K562 (cell line): ENCODE measurements at regions not wholly inside any gene's neighbourhood (a gene's known extent, or its start where the extent isn't known, plus 50 kb on each side); places are given as distances from the start of the nearest gene placed in this dataset.

Experiments used
- ATAC-seq: fragments of 200-7000 bp; cut with Tn5 transposase; 3 replicates; pipeline ENCODE4 v1.9.1; 2020; ENCODE audit warnings: moderate library complexity
- BruUV-seq: library from RNA; stranded (reverse); fragments of 400-500 nt; replicated peaks from 2 replicates; lab custom pipeline; 2021; lab: Mats Ljungman, UMichigan
- CTCF ChIA-PET: fragments of 300-600 bp; formaldehyde crosslinking; extraction: SDS; loops from one replicate; lab custom pipeline; 2021; ENCODE audit warnings: low intra/inter-chr PET ratio; lab: Yijun Ruan, JAX
- POLR2A ChIA-PET: fragments of 300-600, 350-650 bp; sonication (Branson Sonifier 250); formaldehyde crosslinking; extraction: SDS; loops from one replicate; lab custom pipeline; 2021; ENCODE audit warnings: antibody characterized with exemption, inconsistent platforms; lab: Yijun Ruan, JAX
- DNase-seq, 4 experiments: peaks; one replicate each; pipeline versions ENCODE4 v3.0.0 to v3.0.0-alpha.2; 2011 to 2018; ENCODE audit warnings: low spot score in 3 of 4, mixed read lengths in 3 of 4; ENCODE audit errors: extremely low read depth in 1 of 4
- FAIRE-seq: peaks from 2 replicates; lab custom pipeline; 2011; peaks lifted over from hg19 to GRCh38; lab: Jason Lieb, UNC
- H2AFZ ChIP-seq: 2 replicates; pipeline ENCODE4 v1.6.0; 2011; ENCODE audit warnings: low read depth, low read length, control low read depth, inconsistent platforms
- H3K27ac ChIP-seq: fragments of 200-600 bp; 3 replicates; pipeline ENCODE4 v1.8.0; 2011; ENCODE audit warnings: low read depth, mild to moderate bottlenecking, control low read depth, inconsistent platforms, low read length, moderate library complexity, mixed read lengths; ENCODE audit errors: extremely low read depth
- H3K27me3 ChIP-seq, 2 experiments: fragments of 300-600 bp in 1 of 2; 2 replicates in 1 of 2; 3 replicates in 1 of 2; pipeline versions ENCODE4 v1.6.0 to v1.8.0; 2011; ENCODE audit warnings: inconsistent platforms in 2 of 2, low read length in 2 of 2, mild to moderate bottlenecking in 1 of 2, mixed read lengths in 1 of 2, moderate library complexity in 1 of 2; ENCODE audit not compliant: control insufficient read depth in 2 of 2, insufficient read depth in 2 of 2
- H3K36me3 ChIP-seq: fragments of 300-600 bp; 3 replicates; pipeline ENCODE4 v1.8.0; 2011; ENCODE audit warnings: mild to moderate bottlenecking, low read length, inconsistent platforms; ENCODE audit not compliant: control insufficient read depth, insufficient read depth
- H3K4me1 ChIP-seq, 2 experiments: fragments of 200-600 bp in 1 of 2; replicated peaks in 1 of 2; 2 replicates in 1 of 2; 3 replicates in 1 of 2; pipeline versions ENCODE4 v1.5.1 to v1.8.0; 2011; ENCODE audit warnings: inconsistent platforms in 2 of 2, low read length in 2 of 2, mild to moderate bottlenecking in 1 of 2, mixed read lengths in 1 of 2, moderate library complexity in 1 of 2; ENCODE audit not compliant: control insufficient read depth in 2 of 2, insufficient read depth in 2 of 2
- H3K4me2 ChIP-seq: 2 replicates; pipeline ENCODE4 v1.6.1; 2011; ENCODE audit warnings: low read length, control low read depth, inconsistent platforms, mixed read lengths; ENCODE audit not compliant: insufficient read depth
- H3K4me3 ChIP-seq: fragments of 200-600 bp; sonication (generic), shearing (Covaris generic); 2 replicates; pipeline ENCODE4 v1.5.1; 2016; ENCODE audit warnings: control low read depth, inconsistent platforms
- H3K79me2 ChIP-seq: fragments of 200-600 bp; 3 replicates; pipeline ENCODE4 v1.8.0; 2011; ENCODE audit warnings: low read length, inconsistent platforms; ENCODE audit not compliant: control insufficient read depth, insufficient read depth
- H3K9ac ChIP-seq, 2 experiments: 2 replicates each; pipeline versions ENCODE4 v1.6.0 to v1.6.1; 2011; ENCODE audit warnings: low read depth in 2 of 2, low read length in 2 of 2, control low read depth in 1 of 2, inconsistent platforms in 1 of 2, mild to moderate bottlenecking in 1 of 2, mixed read lengths in 1 of 2; ENCODE audit not compliant: insufficient read depth in 1 of 2
- H3K9me1 ChIP-seq: one replicate; pipeline ENCODE4 v1.6.0; 2011; ENCODE audit warnings: inconsistent platforms, mild to moderate bottlenecking, low read length, moderate library complexity; ENCODE audit not compliant: control insufficient read depth, insufficient read depth
- H3K9me3 ChIP-seq: replicated peaks from 2 replicates; pipeline ENCODE4 v1.5.1; 2011; ENCODE audit warnings: low read depth, low read length, inconsistent platforms; ENCODE audit not compliant: control insufficient read depth, insufficient read depth
- H4K20me1 ChIP-seq: replicated peaks from 2 replicates; pipeline ENCODE4 v1.6.1; 2011; ENCODE audit warnings: low read length, inconsistent platforms, mixed read lengths; ENCODE audit not compliant: control insufficient read depth, insufficient read depth
- ESRRA ChIP-seq: fragments of 450-650 bp; IDR thresholded peaks from 2 replicates; pipeline ENCODE4 v1.6.1; 2014; ENCODE audit warnings: low read depth, mild to moderate bottlenecking, moderate library complexity, borderline replicate concordance
- FOSL1 ChIP-seq: fragments of 200-800 bp; sonication (Bioruptor generic); conservative IDR thresholded peaks from 2 replicates; pipeline ENCODE4 v1.6.1; 2016; ENCODE audit warnings: missing genetic modification characterization, missing compliant biosample characterization
- JUND ChIP-seq, 2 experiments: IDR thresholded peaks; 2 replicates in 1 of 2; 3 replicates in 1 of 2; pipeline ENCODE4 v1.6.1; 2011; ENCODE audit warnings: borderline replicate concordance in 2 of 2, low read depth in 2 of 2, low read length in 2 of 2, improper control_type of control experiment in 1 of 2, missing biosample characterization in 1 of 2, missing genetic modification characterization in 1 of 2, missing genetic modification reagents in 1 of 2
- L3MBTL2 ChIP-seq: fragments of 450-650 bp; IDR thresholded peaks from 2 replicates; pipeline ENCODE4 v1.6.1; 2016; ENCODE audit warnings: mild to moderate bottlenecking, moderate library complexity
- MYC ChIP-seq, 2 experiments: fragments of 250-450 bp in 1 of 2; sonication (Bioruptor Pico) in 1 of 2; IDR thresholded peaks; 2 replicates each; pipeline versions ENCODE4 v1.5.1 to v1.6.1; 2012 to 2021; ENCODE audit warnings: low read depth in 2 of 2, borderline replicate concordance in 1 of 2, improper control_type of control experiment in 1 of 2, low read length in 1 of 2, mild to moderate bottlenecking in 1 of 2, moderate library complexity in 1 of 2
- PCBP1 ChIP-seq: fragments of 200-400 bp; formaldehyde crosslinking; IDR thresholded peaks from 2 replicates; pipeline ENCODE4 v1.6.1; 2018; ENCODE audit warnings: mild to moderate bottlenecking, low read depth, low read length; ENCODE audit not compliant: poor library complexity, severe bottlenecking
- TOE1 ChIP-seq, 2 experiments: fragments of 450-650 bp in 1 of 2; sonication (generic) in 1 of 2; formaldehyde crosslinking in 1 of 2; IDR thresholded peaks; 2 replicates each; pipeline versions ENCODE4 v1.7.1 to v1.8.0; 2016 to 2022; ENCODE audit warnings: borderline replicate concordance in 2 of 2, mild to moderate bottlenecking in 2 of 2, antibody characterized with exemption in 1 of 2, inconsistent platforms in 1 of 2, low read depth in 1 of 2, missing genetic modification reagents in 1 of 2, moderate library complexity in 1 of 2
- WGBS: fragments of 100-300 bp; shearing (Covaris generic); methylation state at CpG from one replicate; pipeline ENCODE4 v1.1.6; 2016; ENCODE audit warnings: low coverage, mixed read lengths; ENCODE audit not compliant: insufficient coverage; ENCODE audit errors: missing lambda C conversion rate; 5-methylcytosine and 5-hydroxymethylcytosine counted together
- in situ Hi-C: fragments of 300-500 bp; cut with MboI; formaldehyde crosslinking; loops from 4 replicates; pipeline ENCODE4 v1.15.0; 2018; ENCODE audit warnings: inconsistent platforms, mixed read lengths
- intact Hi-C: fragments of 100-400 bp; cut with micrococcal nuclease; formaldehyde crosslinking; loops from 2 replicates; pipeline ENCODE4 v1.14.2; 2022
- TF ChIP-seq, protein P1 (sequence below): fragments of 450-650 bp; IDR thresholded peaks from 2 replicates; pipeline ENCODE4 v1.6.1; 2016; ENCODE audit warnings: mild to moderate bottlenecking, moderate library complexity

- no peaks in the 10 kb centered on the region for H3K9me3 ChIP-seq
- no peaks in the 10 kb centered on the region for H3K36me3 ChIP-seq
- H3K9ac ChIP-seq: no peak overlapping the region
- no peaks in the 10 kb centered on the region for H3K79me2 ChIP-seq
- no peak for FAIRE-seq
- H3K4me2 ChIP-seq: peak overlapping the region; percentile 43; the same call in 1 of the 2 replicates
- peaks cover 4 to 10% of the 10 kb centered on the region in 2 experiments; a peak in 4 of 5 replicates for H3K27me3 ChIP-seq
- ChIA-PET POLR2A (interaction anchor here (1.3 kb wide), 1 partner anchor 39 kb away, joined by 5 read pairs; no protein-coding TSS in a partner anchor), CTCF (no interaction called here)
- 0 out of 2 replicates have a peak overlapping the region, but pooled peaks have one; percentile 38 for H2AFZ ChIP-seq
- no peak overlapping the region for H3K27ac ChIP-seq
- no peaks in the 10 kb centered on the region for H3K4me1 ChIP-seq
- no peaks in the 10 kb centered on the region for H4K20me1 ChIP-seq
- no TSS peak for BruUV-seq
- in situ Hi-C loops (no loop called here), intact Hi-C loops (no loop called here)
- no peaks in the 10 kb centered on the region for H3K9me1 ChIP-seq
- ATAC-seq: no peak
- 0% methylated on average over 6 of the region's 6 CpGs for WGBS
- no peak for DNase-seq
- peak; percentile 57; the same call in 1 of the 2 replicates for TF ChIP-seq FOSL1
- TF ChIP-seq JUND (IDR thresholded peaks at IDR 0.05; ENCODE audit: borderline replicate concordance, low read depth, low read length): no peak
- 0 out of 3 replicates have a peak, but pooled peaks have one; percentile 19 for TF ChIP-seq JUND (tag; IDR thresholded peaks at IDR 0.05; ENCODE audit: borderline replicate concordance, low read depth, low read length)
- TF ChIP-seq ESRRA: peak; percentile 72
- TF ChIP-seq L3MBTL2: peak; percentile 42; the same call in 1 of the 2 replicates
- no peak for TF ChIP-seq MYC (IDR thresholded peaks at IDR 0.05; ENCODE audit: low read depth, low read length)
- no peak for TF ChIP-seq MYC (CRISPR knock-in tag; IDR thresholded peaks at IDR 0.05; ENCODE audit: borderline replicate concordance, low read depth)
- TF ChIP-seq PCBP1: no peak
- TF ChIP-seq, protein P1, sequence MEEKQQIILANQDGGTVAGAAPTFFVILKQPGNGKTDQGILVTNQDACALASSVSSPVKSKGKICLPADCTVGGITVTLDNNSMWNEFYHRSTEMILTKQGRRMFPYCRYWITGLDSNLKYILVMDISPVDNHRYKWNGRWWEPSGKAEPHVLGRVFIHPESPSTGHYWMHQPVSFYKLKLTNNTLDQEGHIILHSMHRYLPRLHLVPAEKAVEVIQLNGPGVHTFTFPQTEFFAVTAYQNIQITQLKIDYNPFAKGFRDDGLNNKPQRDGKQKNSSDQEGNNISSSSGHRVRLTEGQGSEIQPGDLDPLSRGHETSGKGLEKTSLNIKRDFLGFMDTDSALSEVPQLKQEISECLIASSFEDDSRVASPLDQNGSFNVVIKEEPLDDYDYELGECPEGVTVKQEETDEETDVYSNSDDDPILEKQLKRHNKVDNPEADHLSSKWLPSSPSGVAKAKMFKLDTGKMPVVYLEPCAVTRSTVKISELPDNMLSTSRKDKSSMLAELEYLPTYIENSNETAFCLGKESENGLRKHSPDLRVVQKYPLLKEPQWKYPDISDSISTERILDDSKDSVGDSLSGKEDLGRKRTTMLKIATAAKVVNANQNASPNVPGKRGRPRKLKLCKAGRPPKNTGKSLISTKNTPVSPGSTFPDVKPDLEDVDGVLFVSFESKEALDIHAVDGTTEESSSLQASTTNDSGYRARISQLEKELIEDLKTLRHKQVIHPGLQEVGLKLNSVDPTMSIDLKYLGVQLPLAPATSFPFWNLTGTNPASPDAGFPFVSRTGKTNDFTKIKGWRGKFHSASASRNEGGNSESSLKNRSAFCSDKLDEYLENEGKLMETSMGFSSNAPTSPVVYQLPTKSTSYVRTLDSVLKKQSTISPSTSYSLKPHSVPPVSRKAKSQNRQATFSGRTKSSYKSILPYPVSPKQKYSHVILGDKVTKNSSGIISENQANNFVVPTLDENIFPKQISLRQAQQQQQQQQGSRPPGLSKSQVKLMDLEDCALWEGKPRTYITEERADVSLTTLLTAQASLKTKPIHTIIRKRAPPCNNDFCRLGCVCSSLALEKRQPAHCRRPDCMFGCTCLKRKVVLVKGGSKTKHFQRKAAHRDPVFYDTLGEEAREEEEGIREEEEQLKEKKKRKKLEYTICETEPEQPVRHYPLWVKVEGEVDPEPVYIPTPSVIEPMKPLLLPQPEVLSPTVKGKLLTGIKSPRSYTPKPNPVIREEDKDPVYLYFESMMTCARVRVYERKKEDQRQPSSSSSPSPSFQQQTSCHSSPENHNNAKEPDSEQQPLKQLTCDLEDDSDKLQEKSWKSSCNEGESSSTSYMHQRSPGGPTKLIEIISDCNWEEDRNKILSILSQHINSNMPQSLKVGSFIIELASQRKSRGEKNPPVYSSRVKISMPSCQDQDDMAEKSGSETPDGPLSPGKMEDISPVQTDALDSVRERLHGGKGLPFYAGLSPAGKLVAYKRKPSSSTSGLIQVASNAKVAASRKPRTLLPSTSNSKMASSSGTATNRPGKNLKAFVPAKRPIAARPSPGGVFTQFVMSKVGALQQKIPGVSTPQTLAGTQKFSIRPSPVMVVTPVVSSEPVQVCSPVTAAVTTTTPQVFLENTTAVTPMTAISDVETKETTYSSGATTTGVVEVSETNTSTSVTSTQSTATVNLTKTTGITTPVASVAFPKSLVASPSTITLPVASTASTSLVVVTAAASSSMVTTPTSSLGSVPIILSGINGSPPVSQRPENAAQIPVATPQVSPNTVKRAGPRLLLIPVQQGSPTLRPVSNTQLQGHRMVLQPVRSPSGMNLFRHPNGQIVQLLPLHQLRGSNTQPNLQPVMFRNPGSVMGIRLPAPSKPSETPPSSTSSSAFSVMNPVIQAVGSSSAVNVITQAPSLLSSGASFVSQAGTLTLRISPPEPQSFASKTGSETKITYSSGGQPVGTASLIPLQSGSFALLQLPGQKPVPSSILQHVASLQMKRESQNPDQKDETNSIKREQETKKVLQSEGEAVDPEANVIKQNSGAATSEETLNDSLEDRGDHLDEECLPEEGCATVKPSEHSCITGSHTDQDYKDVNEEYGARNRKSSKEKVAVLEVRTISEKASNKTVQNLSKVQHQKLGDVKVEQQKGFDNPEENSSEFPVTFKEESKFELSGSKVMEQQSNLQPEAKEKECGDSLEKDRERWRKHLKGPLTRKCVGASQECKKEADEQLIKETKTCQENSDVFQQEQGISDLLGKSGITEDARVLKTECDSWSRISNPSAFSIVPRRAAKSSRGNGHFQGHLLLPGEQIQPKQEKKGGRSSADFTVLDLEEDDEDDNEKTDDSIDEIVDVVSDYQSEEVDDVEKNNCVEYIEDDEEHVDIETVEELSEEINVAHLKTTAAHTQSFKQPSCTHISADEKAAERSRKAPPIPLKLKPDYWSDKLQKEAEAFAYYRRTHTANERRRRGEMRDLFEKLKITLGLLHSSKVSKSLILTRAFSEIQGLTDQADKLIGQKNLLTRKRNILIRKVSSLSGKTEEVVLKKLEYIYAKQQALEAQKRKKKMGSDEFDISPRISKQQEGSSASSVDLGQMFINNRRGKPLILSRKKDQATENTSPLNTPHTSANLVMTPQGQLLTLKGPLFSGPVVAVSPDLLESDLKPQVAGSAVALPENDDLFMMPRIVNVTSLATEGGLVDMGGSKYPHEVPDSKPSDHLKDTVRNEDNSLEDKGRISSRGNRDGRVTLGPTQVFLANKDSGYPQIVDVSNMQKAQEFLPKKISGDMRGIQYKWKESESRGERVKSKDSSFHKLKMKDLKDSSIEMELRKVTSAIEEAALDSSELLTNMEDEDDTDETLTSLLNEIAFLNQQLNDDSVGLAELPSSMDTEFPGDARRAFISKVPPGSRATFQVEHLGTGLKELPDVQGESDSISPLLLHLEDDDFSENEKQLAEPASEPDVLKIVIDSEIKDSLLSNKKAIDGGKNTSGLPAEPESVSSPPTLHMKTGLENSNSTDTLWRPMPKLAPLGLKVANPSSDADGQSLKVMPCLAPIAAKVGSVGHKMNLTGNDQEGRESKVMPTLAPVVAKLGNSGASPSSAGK: peak; percentile 39; the same call in 1 of the 2 replicates
- TF ChIP-seq TOE1 (IDR thresholded peaks at IDR 0.05; ENCODE audit: borderline replicate concordance): no peak
- TF ChIP-seq TOE1 (CRISPR knock-in tag; IDR thresholded peaks at IDR 0.05; ENCODE audit: borderline replicate concordance, low read depth): no peak
- H3K4me3 ChIP-seq: no peak overlapping the region
Measured at GRCh38 chr9:113742878-113743277, 133.2 kb upstream of the ZNF618 start.
